HG03378 (cell line): ENCODE measurements at regions not wholly inside any gene's neighbourhood (a gene's known extent, or its start where the extent isn't known, plus 50 kb on each side); places are given as distances from the start of the nearest gene placed in this dataset.
"Not testable (repeated sequence)": the region's sequence is repeated elsewhere in the genome, so short reads cannot be mapped to it uniquely, and the experiment has no call there.

Experiments
- ATAC-seq: cut with Tn5 transposase; IDR thresholded peaks from one replicate; pipeline ENCODE4 v1.9.1; 2021; ENCODE audit warnings: mild to moderate bottlenecking, moderate library complexity; ENCODE audit not compliant: unreplicated experiment

- ATAC-seq, result no peak
These were observed 142.9 kb upstream of the PFKP start for GRCh38 chr10:2924431-2924830.

- ATAC-seq, result no peak
These were observed 145.2 kb upstream of the PFKP start for GRCh38 chr10:2921956-2922680.

DNA sequence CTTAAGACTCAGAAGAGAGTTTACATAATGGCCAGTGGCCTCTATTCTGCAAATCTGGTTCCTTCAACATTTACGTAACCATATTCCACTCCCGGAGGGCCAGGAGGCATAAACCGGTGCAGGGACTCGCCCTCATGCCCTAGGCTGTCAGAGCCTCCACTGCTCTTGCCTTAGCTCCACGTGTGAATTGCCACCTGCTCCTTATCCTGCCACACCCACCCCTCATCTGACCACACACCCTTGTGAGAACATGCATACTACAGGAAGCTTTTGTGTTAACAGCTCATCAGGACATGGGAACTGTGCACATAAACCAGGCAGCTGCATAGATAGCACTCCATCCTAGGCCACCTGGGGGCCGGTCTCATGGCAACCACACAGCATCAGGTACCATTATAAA lies 146.7 kb upstream of the PFKP start:
- no peak for ATAC-seq

- no peak for ATAC-seq
These were observed 147.2 kb upstream of the PFKP start for GRCh38 chr10:2920168-2920567.

DNA sequence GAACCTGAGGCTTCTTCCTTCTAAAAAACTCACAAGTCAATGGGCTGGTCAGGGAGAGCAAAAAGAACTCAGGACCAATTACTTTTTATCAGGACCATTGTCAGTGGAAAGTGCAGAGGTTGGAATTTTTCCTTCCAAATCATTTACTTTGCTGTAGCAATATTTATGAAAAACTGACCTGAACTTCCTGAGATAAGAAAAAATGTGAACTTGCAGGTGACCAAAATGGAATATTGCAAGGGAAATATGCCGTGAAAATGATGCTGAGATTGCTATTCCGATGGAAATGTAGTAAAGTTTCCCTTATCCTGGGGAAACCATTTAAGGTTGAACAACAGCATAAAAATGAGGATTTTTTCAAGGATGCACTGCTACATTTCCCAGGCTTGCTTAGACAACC lies 148.3 kb upstream of the PFKP start:
- ATAC-seq, result no peak

- no peak for ATAC-seq
These were observed 148.9 kb upstream of the PFKP start for GRCh38 chr10:2918489-2918888.

DNA sequence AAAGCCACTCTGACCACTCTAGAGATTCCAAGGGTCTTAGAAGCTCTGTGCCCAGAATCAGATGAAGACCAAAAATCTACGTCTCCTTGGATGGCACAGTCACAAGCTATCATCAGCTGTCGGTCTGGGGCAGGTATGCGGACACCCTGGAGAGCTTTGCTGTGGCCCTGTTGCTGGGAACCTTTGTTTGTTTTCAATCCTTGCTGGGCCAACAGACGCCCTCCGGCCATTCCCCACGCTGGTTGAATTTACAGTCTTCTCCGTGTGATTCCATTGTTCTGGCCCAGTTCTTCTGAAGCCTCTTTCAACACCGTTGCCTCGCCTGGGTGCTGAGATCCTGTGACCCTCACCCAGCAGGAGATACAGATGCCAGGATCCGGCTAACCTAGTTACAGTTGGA lies 149.4 kb upstream of the PFKP start:
- no peak for ATAC-seq

- no peak for ATAC-seq
These were observed 151.9 kb upstream of the PFKP start for GRCh38 chr10:2915412-2915811.

DNA sequence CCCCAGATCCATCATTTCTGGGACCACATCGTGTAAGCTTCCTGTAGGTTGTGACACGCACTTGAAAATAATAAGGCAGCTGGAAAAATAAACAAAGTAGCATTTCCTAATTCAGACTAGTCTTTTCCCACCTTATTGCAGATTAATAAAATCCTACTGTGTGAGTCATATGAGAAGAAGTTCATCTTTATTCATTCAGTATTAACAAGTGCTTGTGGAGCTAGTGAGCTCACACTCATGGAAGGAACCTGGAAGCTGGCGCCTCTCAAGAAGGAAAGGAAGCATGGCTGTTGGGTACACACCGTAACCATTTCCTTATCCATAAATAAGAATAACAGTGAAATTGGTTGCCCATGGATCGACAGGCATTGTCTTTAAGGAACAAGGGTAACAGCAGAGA lies 152.6 kb upstream of the PFKP start:
- no peak for ATAC-seq

- no peak for ATAC-seq
These were observed 153.9 kb upstream of the PFKP start for GRCh38 chr10:2913474-2913873.

GRCh38 chr10:2910656-2911055 lies 156.7 kb upstream of the PFKP start:
- ATAC-seq, result no peak

GRCh38 chr10:2909921-2910320 lies 157.4 kb upstream of the PFKP start:
- ATAC-seq, result no peak

DNA sequence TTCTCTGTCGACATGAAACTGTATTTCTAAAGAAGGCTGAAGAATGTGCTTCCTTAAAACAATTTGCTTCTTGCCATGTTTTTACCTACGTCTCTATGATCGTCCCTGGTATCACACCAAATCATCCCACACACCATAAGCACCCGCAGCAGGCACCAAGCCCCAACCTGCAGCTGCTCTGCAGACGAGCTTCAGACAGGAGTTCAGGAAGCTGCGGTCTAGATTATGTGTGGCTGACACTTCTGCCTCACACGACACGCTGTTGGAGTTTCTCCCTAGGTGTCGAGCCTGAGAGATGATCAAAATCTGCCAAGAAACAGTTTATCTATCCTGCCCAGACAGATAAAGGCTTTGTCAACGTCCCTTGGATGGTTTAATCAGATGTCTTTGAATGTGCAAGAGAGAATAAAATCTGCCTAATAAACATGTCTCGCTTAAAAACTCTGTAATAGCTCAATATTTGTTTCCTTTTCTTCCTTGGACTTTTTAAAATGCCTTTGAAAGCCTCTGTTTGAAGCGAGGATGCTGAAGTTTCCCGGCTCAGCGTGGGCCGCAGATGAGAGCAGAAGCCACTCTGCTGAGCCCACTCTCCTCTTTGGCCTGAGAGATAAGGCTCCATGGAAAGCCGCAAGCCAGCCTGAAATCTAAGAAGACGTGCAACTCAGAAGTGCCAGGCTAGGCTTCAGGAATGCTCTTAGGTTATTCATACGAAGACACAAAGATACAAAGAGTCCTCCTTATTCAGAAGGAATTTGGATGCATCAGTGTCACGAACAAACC lies 158.3 kb upstream of the PFKP start:
- no peak for ATAC-seq

DNA sequence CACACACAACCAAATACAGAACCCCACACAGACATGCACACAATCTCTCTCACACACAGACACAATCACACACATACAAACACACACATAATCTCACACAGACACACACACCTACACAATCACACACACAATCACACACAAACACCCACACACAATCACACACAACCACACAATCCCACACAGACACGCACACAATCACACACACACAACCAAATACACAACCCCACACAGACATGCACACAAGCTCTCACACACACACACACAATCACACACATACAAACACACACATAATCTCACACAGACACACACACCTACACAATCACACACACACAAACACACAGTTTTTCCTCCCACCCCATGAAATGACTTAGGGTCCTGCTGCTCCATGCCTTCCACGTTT lies 160.4 kb upstream of the PFKP start:
- no peak for ATAC-seq

- ATAC-seq, result no peak
These were observed 161.5 kb upstream of the PFKP start for GRCh38 chr10:2905851-2906250.

- no peak for ATAC-seq
These were observed 166.8 kb upstream of the PFKP start for GRCh38 chr10:2900530-2900929.

DNA sequence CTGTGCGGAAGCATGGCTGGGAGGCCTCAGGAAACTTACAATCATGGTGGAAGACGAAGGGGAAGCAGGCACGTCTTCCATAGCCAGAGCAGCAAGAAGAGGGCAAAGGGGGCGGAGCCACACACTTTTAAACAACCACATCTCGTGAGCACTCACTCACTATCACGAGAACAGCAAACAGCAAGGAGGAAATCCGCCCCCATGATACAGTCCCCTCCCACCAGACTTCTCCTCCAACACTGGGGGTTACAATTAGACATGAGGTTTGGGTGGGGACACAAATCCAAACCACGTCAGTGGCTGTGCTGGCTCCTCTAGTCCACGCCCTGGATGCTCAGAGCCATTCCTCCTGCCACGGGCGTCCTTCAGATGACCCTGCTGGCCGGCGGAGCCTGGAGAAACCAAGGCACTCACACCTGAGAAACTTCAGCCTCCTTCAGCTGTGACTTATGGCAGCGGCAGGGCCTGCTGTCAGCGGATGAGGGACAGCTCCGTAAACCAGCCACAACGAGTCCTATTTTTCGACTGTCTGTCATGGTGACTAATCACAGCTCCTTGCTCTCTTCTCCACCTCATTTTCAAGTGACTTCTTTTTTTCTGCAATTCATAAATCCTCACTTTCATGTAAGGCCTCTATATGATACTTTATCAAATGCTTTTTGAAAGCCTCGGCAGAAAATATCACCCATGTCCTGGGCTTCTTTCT lies 167.9 kb upstream of the PFKP start:
- ATAC-seq, result no peak

DNA sequence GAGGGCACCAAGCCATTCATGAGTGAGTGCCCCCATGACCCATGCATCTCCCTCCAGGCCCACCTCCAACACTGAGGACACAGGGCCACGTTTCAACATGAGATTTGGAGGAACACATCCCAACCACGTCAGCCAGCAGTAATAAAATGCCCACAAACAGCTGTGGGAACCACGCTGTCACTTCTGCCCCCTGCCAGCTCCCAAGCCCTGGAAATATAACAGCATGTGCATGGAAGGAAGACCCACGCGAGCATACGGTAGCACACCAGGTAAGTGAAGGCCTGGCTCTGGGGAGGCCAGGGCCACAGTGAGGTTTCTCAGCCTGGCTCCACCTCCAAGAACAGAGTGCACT lies 168.9 kb upstream of the PFKP start:
- no peak for ATAC-seq

DNA sequence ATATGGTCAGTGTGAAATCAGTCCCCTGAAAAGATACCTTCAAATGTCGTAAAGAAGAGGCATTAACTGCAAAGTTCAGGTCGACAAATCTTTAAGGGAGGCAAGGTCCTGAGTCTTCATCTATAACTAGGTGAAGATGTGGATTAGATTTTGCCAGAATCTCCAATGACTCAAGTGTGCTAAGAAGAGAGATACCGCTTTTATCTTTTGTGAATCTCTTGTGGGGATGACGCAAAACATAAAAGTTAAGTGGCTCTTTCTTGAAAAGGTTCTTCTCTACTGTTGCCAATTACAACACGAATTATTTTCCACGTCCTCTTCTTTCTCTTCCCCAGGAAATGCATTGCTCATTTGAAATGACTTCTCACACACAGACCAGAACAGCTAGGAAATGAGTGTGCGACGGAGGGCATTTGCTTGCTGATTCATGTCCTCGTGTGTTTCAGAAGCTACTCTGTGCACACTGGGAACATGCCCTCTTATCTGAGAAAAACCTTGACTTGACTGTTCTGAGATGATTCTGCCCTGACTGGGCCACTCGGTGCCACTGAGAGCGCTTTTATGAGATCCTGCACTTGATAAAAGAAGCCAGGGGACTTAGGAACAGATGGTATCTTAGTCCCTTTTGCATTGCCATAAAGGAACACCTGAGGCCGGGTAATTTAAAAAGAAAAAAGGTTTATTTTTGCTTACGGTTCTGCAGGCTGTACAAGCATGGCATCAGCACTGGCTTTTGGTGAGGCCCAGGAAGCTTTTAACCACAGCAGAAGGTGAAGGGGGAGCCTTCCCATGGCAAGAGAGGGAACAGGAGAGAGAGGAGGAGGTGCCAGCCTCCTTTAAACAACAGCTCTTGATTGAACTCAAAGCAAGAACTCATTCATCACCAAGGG lies 169.5 kb upstream of the PFKP start:
- ATAC-seq, result no peak

GRCh38 chr10:2896334-2896733 lies 171.0 kb upstream of the PFKP start:
- not testable (repeated sequence) for ATAC-seq

DNA sequence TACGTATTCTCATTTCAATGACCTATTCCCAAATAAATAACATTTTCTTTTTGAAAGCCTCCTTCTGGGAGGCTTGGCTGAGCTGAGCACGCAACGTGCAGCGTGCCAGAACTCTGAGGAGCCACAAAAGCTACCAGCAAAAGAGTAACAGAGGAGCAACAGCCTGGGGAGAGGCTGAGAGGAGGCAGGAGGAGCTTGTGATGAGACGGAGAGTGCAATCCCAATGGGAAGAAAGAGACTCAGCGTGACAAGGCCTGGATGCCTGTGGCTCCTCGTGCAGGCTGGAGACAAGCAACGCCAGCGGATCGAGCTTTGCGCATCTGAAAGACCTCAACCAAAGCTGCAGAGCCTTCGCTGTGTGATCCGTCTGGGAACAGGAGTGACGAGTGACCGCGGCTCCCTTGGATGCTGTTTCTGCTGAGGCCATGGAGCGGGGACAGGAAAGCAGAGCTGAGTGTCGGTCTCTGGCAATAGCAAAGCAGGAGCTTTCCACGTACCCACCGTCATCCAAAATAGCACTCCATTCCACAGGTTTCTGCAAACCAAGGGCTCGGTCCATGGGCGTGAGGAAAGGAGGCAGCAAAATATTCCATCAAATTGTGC lies 171.7 kb upstream of the PFKP start:
- ATAC-seq, result no peak
